NT2/D1 (cell line): ENCODE measurements at regions not wholly inside any gene's neighbourhood (a gene's known extent, or its start where the extent isn't known, plus 50 kb on each side); places are given as distances from the start of the nearest gene placed in this dataset.

Source experiments
- DNase-seq: peaks from one replicate; pipeline ENCODE4 v3.0.0-alpha.2; 2011; ENCODE audit warnings: low read depth, low spot score
- H3K27me3 ChIP-seq: 2 replicates; pipeline ENCODE4 v1.6.0; 2011; ENCODE audit warnings: mild to moderate bottlenecking; ENCODE audit not compliant: insufficient read length, insufficient read depth
- H3K36me3 ChIP-seq: 2 replicates; pipeline ENCODE4 v1.6.1; 2011; ENCODE audit warnings: mild to moderate bottlenecking, low read length, mixed read lengths; ENCODE audit not compliant: insufficient read depth, insufficient read length
- H3K4me1 ChIP-seq: 2 replicates; pipeline ENCODE4 v1.5.1; 2011; ENCODE audit not compliant: insufficient read depth, insufficient read length
- H3K4me3 ChIP-seq: 2 replicates; pipeline ENCODE4 v1.5.1; 2011; ENCODE audit warnings: low read depth; ENCODE audit not compliant: insufficient read length
- H3K9ac ChIP-seq: 2 replicates; pipeline ENCODE4 v1.6.0; 2011; ENCODE audit warnings: low read depth; ENCODE audit not compliant: insufficient read length
- H3K9me3 ChIP-seq: 2 replicates; pipeline ENCODE4 v1.5.1; 2011; ENCODE audit warnings: mild to moderate bottlenecking, low read length; ENCODE audit not compliant: insufficient read depth
- SUZ12 ChIP-seq: IDR thresholded peaks from 2 replicates; pipeline ENCODE4 v1.6.1; 2011; ENCODE audit not compliant: insufficient read length, insufficient read depth; ENCODE audit errors: extremely low read depth
- YY1 ChIP-seq: IDR thresholded peaks from 2 replicates; pipeline ENCODE4 v1.6.1; 2011; ENCODE audit not compliant: insufficient read length, insufficient read depth
- ZNF274 ChIP-seq: IDR thresholded peaks from 2 replicates; pipeline ENCODE4 v1.6.1; 2011; ENCODE audit warnings: mild to moderate bottlenecking, low read depth, low read length

DNA sequence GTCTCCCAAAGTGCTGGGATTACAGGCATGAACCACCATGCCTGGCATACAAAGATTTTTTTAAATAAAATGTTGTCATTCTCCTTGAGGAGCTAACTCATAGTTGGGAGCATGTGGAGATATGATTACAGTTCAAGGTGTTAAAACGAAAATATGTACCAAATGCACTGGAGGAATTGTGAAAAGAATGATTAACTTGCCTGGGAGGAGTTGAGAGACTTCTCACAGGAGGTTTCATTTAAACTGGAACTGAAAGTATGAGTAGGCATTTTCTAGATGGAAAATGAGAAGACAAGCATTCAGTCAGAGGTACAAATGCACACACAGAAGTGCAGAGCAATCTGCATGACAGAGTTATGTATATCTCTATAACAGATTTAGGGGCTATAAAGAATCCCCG, 126.6 kb upstream of the PDE1A start:
- TF ChIP-seq ZNF274 (no peak), YY1 (no peak)
- H3K4me3 ChIP-seq = no peak overlapping the region
- DNase-seq = no peak
- H3K9me3 ChIP-seq = no peaks in the 10 kb centered on the region
- no peaks in the 10 kb centered on the region for H3K27me3 ChIP-seq
- no peak overlapping the region for H3K9ac ChIP-seq
- no peaks in the 10 kb centered on the region for H3K36me3 ChIP-seq
- H3K4me1 ChIP-seq = no peaks in the 10 kb centered on the region

DNA sequence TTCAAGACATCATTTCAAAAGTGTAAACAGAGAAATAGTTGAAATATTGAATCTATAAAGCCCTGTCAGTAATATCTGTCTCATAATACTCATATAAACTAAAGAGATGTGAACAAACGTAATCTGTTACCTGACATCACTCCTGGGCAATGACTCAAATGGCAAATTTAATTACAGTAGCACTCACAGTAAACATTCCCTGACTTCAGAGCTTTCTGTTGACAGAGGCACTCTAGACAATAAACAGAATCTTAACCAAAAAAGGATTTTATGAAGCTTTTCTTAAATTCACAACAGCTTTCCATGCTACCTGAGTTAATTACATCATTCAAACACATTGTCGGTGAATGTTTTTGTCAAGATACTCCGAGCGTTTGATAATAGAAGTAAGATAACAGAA, 128.1 kb upstream of the PDE1A start:
- Histone ChIP-seq H3K27me3 (no peaks in the 10 kb centered on the region), H3K4me3 (no peak overlapping the region), H3K9ac (no peak overlapping the region), H3K9me3 (no peaks in the 10 kb centered on the region), H3K36me3 (no peaks in the 10 kb centered on the region), H3K4me1 (no peaks in the 10 kb centered on the region)
- TF ChIP-seq SUZ12 (no peak), ZNF274 (no peak), YY1 (no peak)
- DNase-seq = no peak

GRCh38 chr2:182558564-182558963, 131.7 kb upstream of the PDE1A start:
- no peak for DNase-seq

DNA sequence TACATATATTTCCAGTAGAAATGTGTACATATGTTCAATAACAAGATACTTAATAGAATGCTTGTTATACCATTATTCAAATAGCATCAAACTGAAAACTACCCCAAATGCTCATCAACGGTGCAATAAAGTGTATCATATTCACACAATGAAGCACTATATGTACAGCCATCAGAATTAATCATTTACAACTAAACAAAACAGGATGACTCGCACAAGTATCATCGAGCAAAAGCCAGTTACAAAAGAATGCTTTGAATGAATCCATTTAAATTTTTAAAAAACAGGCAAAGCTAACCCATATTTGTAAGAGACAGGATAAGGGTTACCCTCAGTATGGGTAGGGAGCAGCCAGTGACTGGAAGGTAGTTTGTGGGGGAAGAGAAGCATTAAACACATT, 132.8 kb upstream of the PDE1A start:
- TF ChIP-seq SUZ12 (no peak), ZNF274 (no peak), YY1 (no peak)
- Histone ChIP-seq H3K9me3 (no peaks in the 10 kb centered on the region), H3K36me3 (no peaks in the 10 kb centered on the region), H3K9ac (no peak overlapping the region), H3K4me1 (no peaks in the 10 kb centered on the region), H3K27me3 (no peaks in the 10 kb centered on the region), H3K4me3 (no peak overlapping the region)
- DNase-seq = no peak

More at GRCh38 chr2:182558564-182558963, 131.7 kb upstream of the PDE1A start:
- Histone ChIP-seq H3K4me1 (no peaks in the 10 kb centered on the region), H3K27me3 (no peaks in the 10 kb centered on the region), H3K9ac (no peak overlapping the region), H3K4me3 (no peak overlapping the region), H3K9me3 (no peaks in the 10 kb centered on the region), H3K36me3 (no peaks in the 10 kb centered on the region)
- TF ChIP-seq ZNF274 (no peak), YY1 (no peak), SUZ12 (no peak)

DNA sequence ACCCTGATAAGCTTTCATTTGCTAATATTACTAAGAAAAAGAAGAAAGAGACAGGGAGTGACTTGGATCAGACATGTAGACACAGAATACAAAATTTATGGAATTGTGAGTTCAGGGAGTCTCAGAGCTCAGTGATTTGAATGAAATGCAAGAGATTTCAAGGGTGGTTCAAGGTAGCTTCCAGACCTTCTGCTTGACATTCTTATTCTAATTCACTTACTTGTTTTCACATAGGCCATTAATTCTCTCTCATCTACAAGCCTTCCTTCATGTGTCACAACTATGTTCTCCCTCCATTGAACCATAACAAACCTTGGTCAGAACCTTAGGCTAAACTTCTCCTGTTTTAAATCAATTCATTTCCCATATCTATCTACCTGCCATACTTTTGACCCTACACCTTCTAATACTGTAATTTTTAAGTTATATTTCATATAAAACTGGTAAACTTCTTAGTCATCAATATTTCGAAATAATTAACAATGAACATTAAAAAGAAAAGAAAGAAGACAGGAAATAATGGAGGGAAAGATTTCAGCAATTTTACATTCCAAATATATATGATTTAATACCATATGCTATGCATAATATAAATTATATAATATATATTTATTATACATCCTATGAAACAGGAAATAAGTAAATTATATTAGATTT, 139.2 kb upstream of the PDE1A start:
- no peak for DNase-seq
- H3K27me3 ChIP-seq = no peaks in the 10 kb centered on the region
- H3K9ac ChIP-seq = no peak overlapping the region
- H3K4me3 ChIP-seq = no peak overlapping the region
- TF ChIP-seq YY1 = no peak
- TF ChIP-seq ZNF274 = no peak
- TF ChIP-seq SUZ12 = no peak
- no peaks in the 10 kb centered on the region for H3K9me3 ChIP-seq
- H3K4me1 ChIP-seq = no peaks in the 10 kb centered on the region
- no peaks in the 10 kb centered on the region for H3K36me3 ChIP-seq

DNA sequence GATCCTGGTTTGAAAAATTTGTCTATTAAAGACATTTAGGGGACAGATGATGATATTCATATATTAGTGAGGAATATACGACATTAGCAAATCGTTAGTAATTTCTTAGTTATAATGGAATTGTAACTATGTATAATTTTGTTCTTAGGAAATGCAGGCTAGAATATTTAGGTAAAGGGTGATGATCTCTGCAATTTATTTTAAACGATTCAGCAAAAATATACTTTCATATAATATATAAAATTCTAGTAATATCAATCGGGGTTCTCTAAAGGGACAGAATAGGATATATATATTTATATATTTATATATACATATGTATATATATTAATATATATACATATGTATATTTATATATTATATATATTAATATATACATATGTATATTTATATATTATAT, 142.5 kb upstream of the DNAJC10 start:
- H3K9ac ChIP-seq = no peak overlapping the region
- TF ChIP-seq YY1 = no peak
- no peak for TF ChIP-seq ZNF274
- TF ChIP-seq SUZ12 = no peak
- H3K27me3 ChIP-seq = no peaks in the 10 kb centered on the region
- no peaks in the 10 kb centered on the region for H3K4me1 ChIP-seq
- no peaks in the 10 kb centered on the region for H3K36me3 ChIP-seq
- no peaks in the 10 kb centered on the region for H3K9me3 ChIP-seq
- H3K4me3 ChIP-seq = no peak overlapping the region
- DNase-seq = no peak

- TF ChIP-seq SUZ12 = no peak
- no peak for TF ChIP-seq YY1
- TF ChIP-seq ZNF274 = no peak
- H3K9me3 ChIP-seq = no peaks in the 10 kb centered on the region
- no peak overlapping the region for H3K4me3 ChIP-seq
- H3K36me3 ChIP-seq = no peaks in the 10 kb centered on the region
- H3K27me3 ChIP-seq = no peaks in the 10 kb centered on the region
- DNase-seq = no peak
- H3K4me1 ChIP-seq = no peaks in the 10 kb centered on the region
- no peak overlapping the region for H3K9ac ChIP-seq
These were observed 138.2 kb upstream of the DNAJC10 start for GRCh38 chr2:182577816-182578215.
